Trophoblast cell (in vitro differentiated cells and primary cell): ENCODE measurements at regions not wholly inside any gene's neighbourhood (a gene's known extent, or its start where the extent isn't known, plus 50 kb on each side); places are given as distances from the start of the nearest gene placed in this dataset.
A peak's percentile ranks its signal among the peaks of the same experiment; 100 is the strongest.

Source experiments
- DNase-seq, 2 donors: peaks; one replicate each; pipeline ENCODE4 v3.0.0-alpha.2; 2016
- H2AFZ ChIP-seq: 2 replicates; pipeline ENCODE4 v1.6.1; 2013; ENCODE audit warnings: low read length, moderate library complexity, mild to moderate bottlenecking; ENCODE audit not compliant: insufficient read depth, poor library complexity
- H2AK5ac ChIP-seq: 2 replicates; pipeline ENCODE4 v1.6.1; 2013; ENCODE audit warnings: mild to moderate bottlenecking, low read length
- H2BK120ac ChIP-seq: 2 replicates; pipeline ENCODE4 v1.6.1; 2013; ENCODE audit warnings: low read length, mild to moderate bottlenecking, moderate library complexity; ENCODE audit not compliant: insufficient read depth, poor library complexity
- H2BK12ac ChIP-seq: 2 replicates; pipeline ENCODE4 v1.6.1; 2013; ENCODE audit warnings: mild to moderate bottlenecking, low read length, moderate library complexity
- H2BK5ac ChIP-seq: 2 replicates; pipeline ENCODE4 v1.6.1; 2013; ENCODE audit warnings: low read length, low read depth, moderate library complexity, mild to moderate bottlenecking; ENCODE audit not compliant: poor library complexity
- H3K14ac ChIP-seq: 2 replicates; pipeline ENCODE4 v1.6.1; 2013; ENCODE audit warnings: mild to moderate bottlenecking, low read length
- H3K18ac ChIP-seq: 2 replicates; pipeline ENCODE4 v1.6.1; 2013; ENCODE audit warnings: mild to moderate bottlenecking, low read length
- H3K23ac ChIP-seq: 2 replicates; pipeline ENCODE4 v1.6.1; 2013; ENCODE audit warnings: low read length
- H3K27ac ChIP-seq: 2 replicates; pipeline ENCODE4 v1.5.1; 2013; ENCODE audit warnings: low read depth, mild to moderate bottlenecking, inconsistent platforms, low read length, moderate library complexity
- H3K27me3 ChIP-seq: 2 replicates; pipeline ENCODE4 v1.6.1; 2013; ENCODE audit warnings: inconsistent platforms, mild to moderate bottlenecking, low read length, moderate library complexity; ENCODE audit not compliant: insufficient read depth
- H3K36me3 ChIP-seq, 2 experiments: 1 replicate in 1 of 2; 2 replicates in 1 of 2; pipeline ENCODE4 v1.6.1; 2013; ENCODE audit warnings: low read length in 2 of 2, mild to moderate bottlenecking in 2 of 2, moderate library complexity in 1 of 2; ENCODE audit not compliant: insufficient read depth in 2 of 2, control insufficient read depth in 1 of 2
- H3K4ac ChIP-seq: 2 replicates; pipeline ENCODE4 v1.6.1; 2013; ENCODE audit warnings: low read depth, mild to moderate bottlenecking, low read length, moderate library complexity
- H3K4me1 ChIP-seq, 2 experiments: 1 replicate in 1 of 2; 2 replicates in 1 of 2; pipeline ENCODE4 v1.6.1; 2013; ENCODE audit warnings: low read length in 2 of 2, mild to moderate bottlenecking in 2 of 2, moderate library complexity in 1 of 2; ENCODE audit not compliant: insufficient read depth in 2 of 2, control insufficient read depth in 1 of 2
- H3K4me2 ChIP-seq: 2 replicates; pipeline ENCODE4 v1.6.1; 2013; ENCODE audit warnings: inconsistent platforms, mild to moderate bottlenecking, low read length, moderate library complexity
- H3K4me3 ChIP-seq: 2 replicates; pipeline ENCODE4 v1.5.1; 2013; ENCODE audit warnings: mild to moderate bottlenecking, low read depth, low read length, inconsistent platforms
- H3K79me1 ChIP-seq: one replicate; pipeline ENCODE4 v1.6.1; 2013; ENCODE audit warnings: low read length
- H3K79me2 ChIP-seq: 2 replicates; pipeline ENCODE4 v1.6.1; 2013; ENCODE audit warnings: low read length, mild to moderate bottlenecking; ENCODE audit not compliant: control insufficient read depth, insufficient read depth, poor library complexity
- H3K9ac ChIP-seq: 2 replicates; pipeline ENCODE4 v1.6.1; 2013; ENCODE audit warnings: mild to moderate bottlenecking, low read length
- H3K9me3 ChIP-seq: 2 replicates; pipeline ENCODE4 v1.6.1; 2013; ENCODE audit warnings: low read depth, mild to moderate bottlenecking, control low read depth, inconsistent platforms, low read length; ENCODE audit not compliant: insufficient read depth
- H4K12ac ChIP-seq: 2 replicates; pipeline ENCODE4 v1.6.1; 2013; ENCODE audit warnings: low read depth, mild to moderate bottlenecking, low read length, moderate library complexity
- H4K8ac ChIP-seq: 2 replicates; pipeline ENCODE4 v1.6.1; 2013; ENCODE audit warnings: low read depth, mild to moderate bottlenecking, low read length, moderate library complexity
- H4K91ac ChIP-seq: one replicate; pipeline ENCODE4 v1.6.1; 2013; ENCODE audit warnings: low read depth, mild to moderate bottlenecking, low read length, moderate library complexity
- WGBS: extraction: QIAGEN DNeasy Blood & Tissue Kit; methylation state at CpG from one replicate; pipeline ENCODE4 v1.1.7; 2013; ENCODE audit warnings: missing lambda C conversion rate; ENCODE audit not compliant: insufficient read length, insufficient coverage; ENCODE audit errors: extremely low coverage; 5-methylcytosine and 5-hydroxymethylcytosine counted together

DNA sequence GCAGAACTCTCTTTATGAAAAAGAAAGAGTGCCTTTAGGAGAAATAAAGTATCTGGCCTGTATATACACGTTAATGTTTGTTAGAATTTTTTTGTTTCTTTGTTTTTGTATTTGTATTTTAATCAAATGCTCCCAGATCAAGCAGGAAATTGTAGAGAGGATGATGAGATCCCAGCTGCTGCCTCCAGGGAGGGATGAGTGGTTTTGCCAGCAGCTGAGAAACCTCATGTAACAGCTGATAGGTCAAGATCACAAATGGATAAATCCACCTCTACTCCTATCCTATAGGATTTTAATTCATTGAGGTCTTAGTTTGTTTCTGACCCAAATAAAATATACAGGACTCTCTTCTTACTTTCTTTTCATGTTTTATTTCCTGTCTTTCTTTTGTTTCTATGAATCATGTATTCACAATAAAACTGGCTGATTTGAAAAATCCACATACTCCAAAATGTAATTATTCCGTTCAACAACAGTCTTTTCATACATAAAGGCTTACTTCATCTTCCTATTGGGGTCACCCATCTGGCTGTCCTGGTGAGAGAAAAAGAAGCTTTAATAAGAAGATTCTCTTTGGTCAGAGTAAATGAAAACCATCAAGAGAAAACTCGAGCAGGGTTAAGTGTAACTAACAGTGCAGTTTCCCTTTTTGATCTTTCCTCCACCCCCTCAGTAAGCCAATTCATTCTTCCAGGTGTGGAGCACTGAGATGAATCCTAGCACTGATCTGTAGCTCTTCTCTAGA is 129.3 kb upstream of the PLPPR5 start:
- H3K79me1 ChIP-seq, result no peaks in the 10 kb centered on the region
- no peak overlapping the region for H2AK5ac ChIP-seq
- no peak overlapping the region for H3K23ac ChIP-seq
- no peak overlapping the region for H3K4me3 ChIP-seq
- DNase-seq, result no peak
- H3K4me2 ChIP-seq, result no peak overlapping the region
- no peak overlapping the region for H3K9ac ChIP-seq
- no peaks in the 10 kb centered on the region for H3K36me3 ChIP-seq
- H2BK120ac ChIP-seq, result no peak overlapping the region
- H3K14ac ChIP-seq, result no peak overlapping the region
- H3K9me3 ChIP-seq, result no peaks in the 10 kb centered on the region
- no peak overlapping the region for H3K18ac ChIP-seq
- no peak overlapping the region for H4K12ac ChIP-seq
- no peak overlapping the region for H3K4ac ChIP-seq
- no peaks in the 10 kb centered on the region for H3K79me2 ChIP-seq
- no peak overlapping the region for H4K91ac ChIP-seq
- no peak overlapping the region for H2BK12ac ChIP-seq
- H2AFZ ChIP-seq, result no peak overlapping the region
- no peaks in the 10 kb centered on the region for H3K27me3 ChIP-seq
- no peak overlapping the region for H3K27ac ChIP-seq
- no peak overlapping the region for H4K8ac ChIP-seq
- H3K4me1 ChIP-seq, result no peaks in the 10 kb centered on the region
- WGBS, result no CpG with 5 or more reads among the region's 3 CpGs
- H2BK5ac ChIP-seq, result no peak overlapping the region

- H3K18ac ChIP-seq, result no peak overlapping the region
- H4K91ac ChIP-seq, result no peak overlapping the region
- H2AFZ ChIP-seq, result no peak overlapping the region
- no CpG with 5 or more reads among the region's 1 CpG for WGBS
- H3K14ac ChIP-seq, result no peak overlapping the region
- no peak overlapping the region for H2AK5ac ChIP-seq
- H3K4me3 ChIP-seq, result no peak overlapping the region
- no peak overlapping the region for H3K23ac ChIP-seq
- H3K79me1 ChIP-seq, result no peaks in the 10 kb centered on the region
- H3K4me2 ChIP-seq, result no peak overlapping the region
- no peaks in the 10 kb centered on the region for H3K4me1 ChIP-seq
- no peak overlapping the region for H4K8ac ChIP-seq
- H2BK5ac ChIP-seq, result no peak overlapping the region
- H3K27me3 ChIP-seq, result no peaks in the 10 kb centered on the region
- H2BK12ac ChIP-seq, result no peak overlapping the region
- H4K12ac ChIP-seq, result no peak overlapping the region
- H3K9ac ChIP-seq, result no peak overlapping the region
- H3K9me3 ChIP-seq, result no peaks in the 10 kb centered on the region
- no peak overlapping the region for H3K27ac ChIP-seq
- H3K36me3 ChIP-seq, result no peaks in the 10 kb centered on the region
- no peak overlapping the region for H3K4ac ChIP-seq
- no peaks in the 10 kb centered on the region for H3K79me2 ChIP-seq
- H2BK120ac ChIP-seq, result no peak overlapping the region
- no peak for DNase-seq
Measured at GRCh38 chr1:99137554-99138206, 126.6 kb upstream of the PLPPR4 start.

DNA sequence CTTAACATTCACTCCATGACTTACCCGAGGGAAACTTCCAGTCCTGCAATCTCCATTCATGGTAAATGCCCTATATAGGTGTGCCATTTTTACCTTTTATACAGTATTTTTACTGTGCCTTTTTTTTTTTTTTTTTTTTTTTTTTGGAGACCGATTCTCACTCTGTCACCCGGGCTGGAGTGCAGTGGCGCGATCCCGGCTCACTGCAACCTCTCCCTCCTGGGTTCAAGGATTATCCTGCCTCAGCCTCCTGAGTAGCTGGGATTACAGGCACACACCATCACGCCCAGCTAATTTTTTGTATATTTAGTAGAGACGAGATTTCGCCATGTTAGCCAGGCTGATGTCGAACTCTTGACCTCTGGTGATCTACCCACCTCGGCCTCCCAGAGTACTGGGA is 124.4 kb upstream of the PLPPR4 start:
- Histone ChIP-seq H2BK120ac (no peak overlapping the region), H3K79me2 (no peaks in the 10 kb centered on the region), H3K4me1 (no peaks in the 10 kb centered on the region), H3K4me3 (no peak overlapping the region), H3K23ac (no peak overlapping the region), H3K4ac (no peak overlapping the region), H3K18ac (no peak overlapping the region), H3K14ac (no peak overlapping the region), H3K36me3 (no peaks in the 10 kb centered on the region), H2BK5ac (no peak overlapping the region), H3K27ac (no peak overlapping the region), H4K8ac (no peak overlapping the region), H2AK5ac (no peak overlapping the region), H3K9ac (no peak overlapping the region), H4K91ac (no peak overlapping the region), H2BK12ac (no peak overlapping the region), H3K4me2 (no peak overlapping the region), H4K12ac (no peak overlapping the region), H3K9me3 (no peaks in the 10 kb centered on the region), H3K79me1 (no peaks in the 10 kb centered on the region), H3K27me3 (no peaks in the 10 kb centered on the region), H2AFZ (no peak overlapping the region)
- WGBS, result no CpG with 5 or more reads among the region's 11 CpGs
- no peak for DNase-seq

DNA sequence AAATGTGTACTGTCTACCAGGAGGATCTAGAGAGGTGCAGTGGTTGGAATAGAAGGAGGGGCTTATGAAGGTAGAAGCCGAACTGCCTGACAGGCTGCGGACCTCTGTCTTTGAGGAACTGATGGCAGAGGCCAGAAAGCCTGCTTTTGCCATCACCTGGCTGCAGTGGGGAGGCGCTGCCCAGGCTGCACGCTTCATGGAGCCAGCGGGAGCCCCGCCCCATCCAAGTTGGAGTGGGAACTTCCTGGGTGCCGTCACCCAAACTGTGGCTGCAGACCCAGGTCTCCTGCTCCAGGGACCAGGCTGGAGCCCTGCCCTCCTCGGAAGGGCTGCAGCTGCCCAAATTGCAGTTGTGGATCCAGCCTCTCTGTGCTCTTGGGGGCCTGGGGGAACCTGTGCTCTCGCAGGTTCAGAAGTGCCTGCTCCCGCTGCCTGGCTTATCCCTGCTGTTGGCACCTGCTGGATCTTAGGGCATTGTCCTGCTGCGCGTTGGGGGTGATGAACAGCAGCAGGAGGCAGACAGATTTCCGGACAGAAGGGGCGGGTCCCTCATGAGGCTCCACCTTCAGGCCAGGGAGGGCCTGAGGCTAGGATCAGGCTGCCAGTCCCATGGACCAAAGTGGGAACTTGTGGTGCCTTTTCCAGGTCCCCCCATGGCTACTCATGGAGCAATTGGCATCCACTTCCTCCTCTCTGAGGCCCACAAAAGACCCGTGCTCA is 118.0 kb upstream of the PLPPR4 start:
- Histone ChIP-seq H3K18ac (no peak overlapping the region), H3K9ac (no peak overlapping the region), H3K79me2 (no peaks in the 10 kb centered on the region), H3K9me3 (no peaks in the 10 kb centered on the region), H2AFZ (no peak overlapping the region), H3K23ac (no peak overlapping the region), H4K91ac (no peak overlapping the region), H3K4ac (no peak overlapping the region), H2BK120ac (no peak overlapping the region), H4K8ac (no peak overlapping the region), H3K4me2 (no peak overlapping the region), H3K79me1 (no peaks in the 10 kb centered on the region), H3K4me1 (no peaks in the 10 kb centered on the region), H2BK5ac (no peak overlapping the region), H3K4me3 (no peak overlapping the region), H3K27me3 (no peaks in the 10 kb centered on the region), H3K36me3 (no peaks in the 10 kb centered on the region), H2BK12ac (no peak overlapping the region), H4K12ac (peak overlapping the region; percentile 43), H2AK5ac (no peak overlapping the region), H3K14ac (no peak overlapping the region), H3K27ac (no peak overlapping the region)
- no peak for DNase-seq
- no CpG with 5 or more reads among the region's 15 CpGs for WGBS
